OCI-LY7 (cell line): ENCODE measurements at regions not wholly inside any gene's neighbourhood (a gene's known extent, or its start where the extent isn't known, plus 50 kb on each side); places are given as distances from the start of the nearest gene placed in this dataset.
"Not testable (repeated sequence)": the region's sequence is repeated elsewhere in the genome, so short reads cannot be mapped to it uniquely, and the experiment has no call there.

Experiments
- EZH2phosphoT487 ChIP-seq: fragments of 200-600 bp; sonication (generic); IDR thresholded peaks from 2 replicates; pipeline ENCODE4 v1.6.1; 2018; ENCODE audit warnings: low read depth, borderline replicate concordance, mild to moderate bottlenecking, mixed run types, antibody characterized with exemption, low read length, moderate library complexity, mixed read lengths
- TF ChIP-seq, protein P1 (sequence below): fragments of 200-600 bp; sonication (generic); conservative IDR thresholded peaks from 2 replicates; pipeline ENCODE4 v1.5.1; 2014; ENCODE audit warnings: mild to moderate bottlenecking, antibody characterized with exemption, low read length, moderate library complexity, mixed read lengths

DNA sequence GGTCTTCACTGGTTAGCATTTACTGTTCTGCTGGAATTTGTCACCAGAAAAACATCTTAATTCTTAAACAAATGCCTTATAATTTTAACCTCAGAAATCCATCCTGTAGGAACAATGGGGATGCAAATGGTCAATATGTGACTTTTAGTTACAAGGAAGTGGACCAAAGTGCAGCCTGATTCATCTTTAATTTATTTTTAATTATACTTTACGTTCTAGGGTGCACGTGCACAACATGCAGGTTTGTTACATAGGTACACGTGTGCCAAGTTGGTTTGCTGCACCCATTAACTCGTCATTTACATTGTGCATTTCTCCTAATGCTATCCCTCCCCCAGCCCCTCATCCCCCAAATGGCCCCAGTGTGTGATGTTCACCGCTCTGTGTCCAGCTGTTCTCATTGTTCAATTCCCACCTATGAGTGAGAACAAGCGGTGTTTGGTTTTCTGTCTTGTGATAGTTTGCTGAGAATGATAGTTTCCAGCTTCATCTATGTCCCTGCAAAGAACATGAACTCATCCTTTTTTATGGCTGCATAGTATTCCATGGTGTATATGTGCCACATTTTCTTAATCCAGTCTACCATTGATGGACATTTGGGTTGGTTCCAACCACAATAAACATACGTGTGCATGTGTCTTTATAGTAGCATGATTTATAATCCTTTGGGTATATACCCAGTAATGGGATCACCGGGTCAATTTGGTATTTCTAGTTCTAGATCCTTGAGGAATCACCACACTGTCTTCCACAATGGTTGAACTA lies 262.5 kb upstream of the PTGER4 start:
- TF ChIP-seq, protein P1, sequence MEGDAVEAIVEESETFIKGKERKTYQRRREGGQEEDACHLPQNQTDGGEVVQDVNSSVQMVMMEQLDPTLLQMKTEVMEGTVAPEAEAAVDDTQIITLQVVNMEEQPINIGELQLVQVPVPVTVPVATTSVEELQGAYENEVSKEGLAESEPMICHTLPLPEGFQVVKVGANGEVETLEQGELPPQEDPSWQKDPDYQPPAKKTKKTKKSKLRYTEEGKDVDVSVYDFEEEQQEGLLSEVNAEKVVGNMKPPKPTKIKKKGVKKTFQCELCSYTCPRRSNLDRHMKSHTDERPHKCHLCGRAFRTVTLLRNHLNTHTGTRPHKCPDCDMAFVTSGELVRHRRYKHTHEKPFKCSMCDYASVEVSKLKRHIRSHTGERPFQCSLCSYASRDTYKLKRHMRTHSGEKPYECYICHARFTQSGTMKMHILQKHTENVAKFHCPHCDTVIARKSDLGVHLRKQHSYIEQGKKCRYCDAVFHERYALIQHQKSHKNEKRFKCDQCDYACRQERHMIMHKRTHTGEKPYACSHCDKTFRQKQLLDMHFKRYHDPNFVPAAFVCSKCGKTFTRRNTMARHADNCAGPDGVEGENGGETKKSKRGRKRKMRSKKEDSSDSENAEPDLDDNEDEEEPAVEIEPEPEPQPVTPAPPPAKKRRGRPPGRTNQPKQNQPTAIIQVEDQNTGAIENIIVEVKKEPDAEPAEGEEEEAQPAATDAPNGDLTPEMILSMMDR, result not testable (repeated sequence)
- TF ChIP-seq EZH2phosphoT487, result not testable (repeated sequence)
